22Rv1 (cell line): ENCODE measurements at regions not wholly inside any gene's neighbourhood (a gene's known extent, or its start where the extent isn't known, plus 50 kb on each side); places are given as distances from the start of the nearest gene placed in this dataset.

ENCODE experiments used
- H3K27ac ChIP-seq: fragments of 450-650 bp; 2 replicates; pipeline ENCODE4 v1.5.1; 2017
- CTCF ChIP-seq: fragments of 450-650 bp; IDR thresholded peaks from 2 replicates; pipeline ENCODE4 v1.5.1; 2017; ENCODE audit warnings: mild to moderate bottlenecking
- ZFX ChIP-seq: fragments of 450-650 bp; IDR thresholded peaks from 2 replicates; pipeline ENCODE4 v1.6.1; 2017; ENCODE audit warnings: antibody characterized with exemption, borderline replicate concordance

- H3K27ac ChIP-seq, result no peak overlapping the region
These were observed 214.3 kb upstream of the SIX2 start for GRCh38 chr2:45223531-45223930.

GRCh38 chr2:45220227-45220626 lies 211.0 kb upstream of the SIX2 start:
- TF ChIP-seq CTCF, result no peak
- no peak for TF ChIP-seq ZFX
- H3K27ac ChIP-seq, result no peak overlapping the region

More at GRCh38 chr2:45223531-45223930, 214.3 kb upstream of the SIX2 start:
- TF ChIP-seq ZFX (no peak), CTCF (no peak)

- no peak overlapping the region for H3K27ac ChIP-seq
- TF ChIP-seq CTCF, result no peak
- no peak for TF ChIP-seq ZFX
These were observed 209.7 kb upstream of the SIX2 start for GRCh38 chr2:45218931-45219339.

GRCh38 chr2:45218297-45218696 lies 209.0 kb upstream of the SIX2 start:
- no peak for TF ChIP-seq ZFX
- TF ChIP-seq CTCF, result no peak

GRCh38 chr2:45216118-45216517 lies 206.9 kb upstream of the SIX2 start:
- H3K27ac ChIP-seq, result no peak overlapping the region
- TF ChIP-seq CTCF, result no peak
- TF ChIP-seq ZFX, result no peak

More at GRCh38 chr2:45218297-45218696, 209.0 kb upstream of the SIX2 start:
- H3K27ac ChIP-seq, result no peak overlapping the region

- H3K27ac ChIP-seq, result no peak overlapping the region
- TF ChIP-seq CTCF (no peak), ZFX (no peak)
These were observed 205.3 kb upstream of the SIX2 start for GRCh38 chr2:45214550-45214949.

- no peak for TF ChIP-seq CTCF
- no peak for TF ChIP-seq ZFX
These were observed 203.8 kb upstream of the SIX2 start for GRCh38 chr2:45212953-45213635.

More at GRCh38 chr2:45212953-45213635, 203.8 kb upstream of the SIX2 start:
- H3K27ac ChIP-seq, result no peak overlapping the region
